HG02642 (cell line): ENCODE measurements at regions not wholly inside any gene's neighbourhood (a gene's known extent, or its start where the extent isn't known, plus 50 kb on each side); places are given as distances from the start of the nearest gene placed in this dataset.

Experiments
- ATAC-seq: cut with Tn5 transposase; IDR thresholded peaks from one replicate; pipeline ENCODE4 v1.9.1; 2021; ENCODE audit warnings: mild to moderate bottlenecking; ENCODE audit not compliant: unreplicated experiment, poor library complexity

- no peak for ATAC-seq
Observed at GRCh38 chr3:177426106-177426877, 229.0 kb upstream of the TBL1XR1 start.

- peak; percentile 99 for ATAC-seq
Observed at GRCh38 chr3:177426878-177427495, 229.7 kb upstream of the TBL1XR1 start.

- ATAC-seq = peak; percentile 4
Observed at GRCh38 chr3:177427540-177427939, 230.3 kb upstream of the TBL1XR1 start.

GRCh38 chr3:177429079-177429478 lies 231.8 kb upstream of the TBL1XR1 start:
- no peak for ATAC-seq

GRCh38 chr3:177429771-177430170 lies 232.5 kb upstream of the TBL1XR1 start:
- no peak for ATAC-seq

GRCh38 chr3:177430653-177431052 lies 233.4 kb upstream of the TBL1XR1 start:
- no peak for ATAC-seq

- no peak for ATAC-seq
Observed at GRCh38 chr3:177431525-177432176, 234.4 kb upstream of the TBL1XR1 start.

GRCh38 chr3:177435301-177435700 lies 238.0 kb upstream of the TBL1XR1 start:
- no peak for ATAC-seq

- no peak for ATAC-seq
Observed at GRCh38 chr3:177437513-177438337, 240.4 kb upstream of the TBL1XR1 start.

GRCh38 chr3:177438596-177439220 lies 241.4 kb upstream of the TBL1XR1 start:
- ATAC-seq = no peak

- ATAC-seq = no peak
Observed at GRCh38 chr3:177439694-177440269, 242.5 kb upstream of the TBL1XR1 start.

GRCh38 chr3:177440456-177441104 lies 243.3 kb upstream of the TBL1XR1 start:
- no peak for ATAC-seq

- ATAC-seq = no peak
Observed at GRCh38 chr3:177441276-177441812, 244.1 kb upstream of the TBL1XR1 start.

GRCh38 chr3:177441813-177442646 lies 244.7 kb upstream of the TBL1XR1 start:
- peak; percentile 98 for ATAC-seq

- no peak for ATAC-seq
Observed at GRCh38 chr3:177443469-177443868, 246.2 kb upstream of the TBL1XR1 start.

- no peak for ATAC-seq
Observed at GRCh38 chr3:177444696-177445095, 247.4 kb upstream of the TBL1XR1 start.

GRCh38 chr3:177445549-177445948 lies 248.3 kb upstream of the TBL1XR1 start:
- no peak for ATAC-seq

- ATAC-seq = no peak
Observed at GRCh38 chr3:177446165-177446601, 248.9 kb upstream of the TBL1XR1 start.
